CD1c-positive myeloid dendritic cell (primary cell): ENCODE measurements at regions not wholly inside any gene's neighbourhood (a gene's known extent, or its start where the extent isn't known, plus 50 kb on each side); places are given as distances from the start of the nearest gene placed in this dataset.
"Not testable (repeated sequence)": the region's sequence is repeated elsewhere in the genome, so short reads cannot be mapped to it uniquely, and the experiment has no call there.

Experiments
- DNase-seq: peaks from one replicate; pipeline ENCODE4 v3.0.0-alpha.2; 2016; ENCODE audit errors: extremely low spot score

GRCh38 chr11:129503646-129504045 is 128.0 kb downstream of the BARX2 start:
- no peak for DNase-seq

- no peak for DNase-seq
Measured at GRCh38 chr11:129505266-129505665, 129.6 kb downstream of the BARX2 start.

DNA sequence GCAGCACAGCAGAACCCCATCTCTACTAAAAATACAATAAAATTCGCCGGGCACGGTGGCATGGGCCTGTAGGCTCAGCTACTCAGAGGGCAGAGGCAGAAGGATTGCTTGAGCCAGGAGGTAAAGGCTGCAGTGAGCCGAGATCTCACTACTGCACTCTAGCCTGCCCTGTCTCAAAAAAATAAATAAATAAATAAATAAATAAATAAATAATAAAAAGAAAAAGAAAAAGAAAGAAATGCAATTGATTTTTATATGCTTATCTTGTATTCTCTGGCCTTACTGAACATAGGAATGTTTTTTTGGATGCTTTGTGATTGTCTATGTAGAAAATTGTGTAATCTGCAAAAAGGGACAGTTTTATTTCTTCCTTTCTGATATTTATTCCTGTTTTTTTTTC is 132.5 kb downstream of the BARX2 start:
- DNase-seq, result no peak

- no peak for DNase-seq
Measured at GRCh38 chr11:129528296-129528695, 152.6 kb downstream of the BARX2 start.

DNA sequence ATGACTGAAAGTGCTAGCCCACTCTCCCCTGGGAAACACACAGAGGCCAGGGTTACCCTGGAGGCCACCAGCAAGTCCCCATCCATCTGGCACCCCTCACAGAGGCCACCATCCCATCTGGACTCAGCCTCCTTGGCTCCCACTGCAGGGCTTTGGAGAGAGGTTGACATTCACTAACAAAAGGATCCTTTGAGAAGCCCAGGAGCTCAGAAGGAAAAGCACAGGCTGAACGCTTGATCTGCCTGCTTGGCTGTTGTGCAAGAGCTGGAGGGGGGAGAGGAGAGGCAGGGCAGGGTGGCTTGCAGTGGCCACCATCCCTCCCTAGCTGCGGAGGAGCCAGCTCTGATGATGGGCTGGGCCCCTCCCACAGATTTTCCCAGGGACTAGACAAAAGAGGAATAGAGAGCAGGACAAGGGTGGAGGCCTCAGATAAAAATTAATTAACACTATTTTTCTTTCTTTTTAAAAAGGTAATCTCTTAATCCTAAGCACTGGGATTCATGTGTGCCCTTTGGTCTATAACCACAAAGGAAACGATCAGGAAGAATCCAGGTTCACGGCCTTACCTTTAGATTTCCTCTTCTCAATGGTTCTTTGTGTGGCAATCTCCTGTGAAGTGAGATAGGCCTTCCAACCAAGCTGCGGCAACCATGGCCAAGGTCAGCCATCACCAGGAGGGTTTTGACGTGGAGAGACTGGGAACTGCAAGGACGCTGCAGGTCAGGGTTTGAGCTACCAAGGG is 154.7 kb downstream of the BARX2 start:
- no peak for DNase-seq

DNA sequence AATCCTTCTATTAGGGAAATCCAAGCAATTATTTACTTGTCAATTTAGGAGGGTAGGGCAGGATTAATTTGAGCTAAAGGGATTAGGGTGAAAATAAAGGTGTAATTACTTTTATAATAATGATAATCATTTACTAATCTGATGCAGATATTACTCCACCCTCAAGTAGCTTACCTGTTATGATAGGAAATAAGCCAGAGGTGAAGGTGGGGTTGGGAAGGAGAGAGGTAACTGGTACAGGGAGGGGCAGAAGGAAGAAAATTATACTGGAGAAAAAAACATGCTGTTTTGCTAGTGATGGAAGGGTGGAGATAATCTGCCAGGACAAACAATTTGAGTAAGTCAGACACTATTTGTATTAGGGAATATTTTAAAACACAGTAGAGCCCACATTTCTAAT is 157.7 kb downstream of the BARX2 start:
- DNase-seq, result no peak

DNA sequence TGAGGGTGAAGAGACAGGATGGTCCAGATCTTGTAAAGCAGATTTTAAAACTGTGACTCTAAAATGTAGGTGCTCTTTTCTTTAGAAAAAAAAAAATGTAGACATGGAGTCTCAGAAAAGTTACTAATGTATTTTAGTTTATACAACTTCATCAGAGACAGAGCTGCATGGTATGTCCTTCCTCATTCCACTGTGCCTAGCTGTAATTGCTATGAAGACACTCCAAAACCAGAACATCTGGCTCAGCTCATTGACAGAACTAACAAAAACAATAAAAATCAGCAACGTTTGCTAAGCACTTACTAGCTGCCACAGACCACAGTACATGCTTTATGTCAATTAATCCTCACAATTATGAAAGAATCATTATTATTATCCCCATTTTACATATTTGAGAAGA is 160.7 kb downstream of the BARX2 start:
- DNase-seq, result no peak

GRCh38 chr11:129538323-129538722 is 162.7 kb downstream of the BARX2 start:
- DNase-seq, result no peak

DNA sequence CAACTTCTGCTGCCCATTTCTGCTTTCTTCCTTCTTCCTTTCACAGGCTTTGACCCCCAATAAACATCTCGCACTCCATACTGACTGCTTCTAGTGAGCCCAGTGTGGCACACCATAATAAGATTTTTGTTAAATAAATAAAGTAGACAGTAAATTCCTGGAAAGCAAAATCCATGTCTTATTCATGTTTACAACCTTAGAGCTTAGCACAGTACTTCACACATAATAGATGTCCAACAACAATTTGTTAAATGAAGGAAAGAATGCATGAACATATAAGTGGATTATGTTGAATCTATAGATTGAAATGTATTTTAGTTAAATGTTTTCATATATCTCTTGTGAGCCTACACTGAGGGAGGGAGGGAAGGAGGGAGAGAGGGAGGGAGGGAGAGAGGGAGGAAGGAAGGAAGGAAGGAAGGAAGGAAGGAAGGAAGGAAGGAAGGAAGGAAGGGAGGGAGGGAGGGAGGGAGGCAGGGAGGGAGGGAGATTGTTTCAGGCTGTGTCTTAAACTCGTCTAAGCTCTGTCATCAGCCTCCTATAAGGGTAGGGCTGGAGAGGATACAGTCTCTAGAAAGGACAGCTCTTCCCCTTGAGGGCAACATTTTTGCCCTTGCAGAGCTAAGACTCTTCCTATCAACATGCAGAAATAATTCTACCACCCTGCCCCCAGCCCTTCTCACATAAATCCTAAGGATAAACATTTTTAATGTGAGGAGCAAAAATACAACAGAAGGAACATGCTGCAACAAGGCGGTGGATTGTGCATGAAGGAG is 168.1 kb downstream of the BARX2 start:
- no peak for DNase-seq

- no peak for DNase-seq
Measured at GRCh38 chr11:129544691-129545090, 169.0 kb downstream of the BARX2 start.

DNA sequence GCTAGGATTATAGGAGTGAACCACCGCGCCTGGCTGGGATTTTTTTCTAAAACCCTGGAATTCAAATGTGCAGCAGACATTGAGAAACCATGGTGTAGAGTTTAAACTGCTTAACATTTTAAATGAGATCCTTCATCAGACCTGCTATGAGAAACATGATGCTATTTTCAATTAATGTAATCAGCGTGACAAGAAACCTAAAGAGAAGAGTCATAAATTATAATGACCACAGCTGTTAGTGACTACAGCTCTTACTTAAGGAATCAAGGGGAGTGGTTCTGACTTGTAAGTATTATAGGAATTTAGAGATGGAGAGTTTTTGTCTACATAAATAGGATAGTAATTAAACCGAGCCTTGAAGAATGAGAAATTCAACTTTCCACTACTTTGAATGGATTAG is 170.6 kb downstream of the BARX2 start:
- no peak for DNase-seq

GRCh38 chr11:129557421-129557820 is 181.8 kb downstream of the BARX2 start:
- no peak for DNase-seq

GRCh38 chr11:129569007-129569406 is 193.4 kb downstream of the BARX2 start:
- no peak for DNase-seq

GRCh38 chr11:129572667-129573066 is 197.0 kb downstream of the BARX2 start:
- DNase-seq, result not testable (repeated sequence)

GRCh38 chr11:129573161-129573560 is 197.5 kb downstream of the BARX2 start:
- no peak for DNase-seq

DNA sequence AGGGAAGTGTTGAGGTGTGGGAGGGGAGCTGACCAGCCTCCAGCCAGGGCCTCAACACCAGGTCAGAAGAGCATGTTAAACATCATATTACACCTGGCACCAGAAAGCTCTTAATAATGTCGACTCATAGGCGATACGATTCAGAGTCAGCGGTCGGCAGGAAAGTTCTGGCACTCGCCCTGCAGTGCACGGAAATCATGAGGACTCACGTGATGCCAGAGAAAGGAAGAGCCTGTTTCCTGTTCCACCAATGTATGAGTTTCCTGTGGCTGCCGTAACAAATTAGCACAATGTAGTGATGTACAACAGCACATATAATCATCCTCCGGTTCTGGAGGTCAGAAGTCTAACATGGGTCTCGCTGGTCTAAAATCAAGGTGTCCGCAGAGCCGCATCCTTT is 198.8 kb downstream of the BARX2 start:
- DNase-seq, result no peak

DNA sequence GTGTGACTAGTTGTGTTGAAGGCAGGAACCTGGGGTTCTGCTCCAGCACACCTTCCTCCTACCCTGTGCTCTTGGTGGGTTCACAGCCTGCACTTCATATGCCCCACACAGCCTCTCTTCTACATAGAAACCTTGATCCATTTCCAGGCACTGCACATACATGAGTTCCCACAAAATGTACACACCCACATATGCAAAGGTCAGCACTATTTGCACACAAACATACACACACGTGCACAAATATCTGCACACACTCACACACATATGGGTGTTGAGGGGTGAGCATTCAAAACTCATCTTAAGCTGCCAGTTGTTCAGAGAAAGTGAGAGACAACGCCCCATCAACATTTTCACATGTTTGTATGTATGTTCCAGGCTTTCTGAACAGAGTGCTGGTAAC is 201.0 kb downstream of the BARX2 start:
- DNase-seq, result no peak

- no peak for DNase-seq
Measured at GRCh38 chr11:129578006-129578405, 202.4 kb downstream of the BARX2 start.

GRCh38 chr11:129580278-129580677 is 204.6 kb downstream of the BARX2 start:
- no peak for DNase-seq

- DNase-seq, result no peak
Measured at GRCh38 chr11:129584316-129584715, 208.7 kb downstream of the BARX2 start.

DNA sequence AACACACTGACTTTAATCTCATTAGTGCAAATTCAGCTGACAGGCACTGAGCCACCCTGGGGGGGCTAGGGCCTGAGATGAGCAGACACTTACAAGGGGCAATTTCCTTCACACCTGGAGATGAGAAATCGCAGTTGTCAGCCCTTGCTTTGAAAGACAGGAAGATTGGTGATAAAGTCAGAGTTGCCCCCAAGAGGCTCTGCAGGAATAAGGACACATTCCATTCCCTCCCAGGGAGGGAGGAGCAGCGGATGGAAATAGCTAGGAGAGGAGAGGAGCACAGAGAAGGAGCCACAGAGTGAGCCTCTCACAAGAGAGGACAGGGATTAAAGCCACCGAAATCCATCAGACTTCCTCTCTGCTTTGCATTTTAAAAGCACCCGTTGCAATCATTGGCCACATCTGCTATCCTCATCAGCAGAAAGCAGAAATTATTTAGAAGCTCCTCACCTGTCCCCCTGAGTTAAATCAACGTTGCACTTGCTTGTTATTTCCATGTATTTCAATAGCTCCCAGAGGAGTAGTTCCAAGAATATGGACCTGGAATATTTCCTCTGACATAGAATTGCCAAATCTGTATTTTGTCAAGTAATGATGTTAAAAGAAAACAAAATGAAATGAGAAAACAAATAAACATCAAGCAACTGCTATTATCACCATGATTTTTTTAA is 213.7 kb downstream of the BARX2 start:
- no peak for DNase-seq

GRCh38 chr11:129590030-129590752 is 214.5 kb downstream of the BARX2 start:
- no peak for DNase-seq
